GM12891 (cell line): ENCODE measurements at regions not wholly inside any gene's neighbourhood (a gene's known extent, or its start where the extent isn't known, plus 50 kb on each side); places are given as distances from the start of the nearest gene placed in this dataset.

Experiments used
- DNase-seq: peaks from one replicate; pipeline ENCODE4 v3.0.0; 2011; ENCODE audit warnings: low spot score; ENCODE audit not compliant: insufficient read length
- FAIRE-seq: peaks from 2 replicates; lab custom pipeline; 2011; peaks lifted over from hg19 to GRCh38; lab: Jason Lieb, UNC
- PAX5 ChIP-seq: IDR thresholded peaks from 2 replicates; pipeline ENCODE4 v1.6.1; 2011; ENCODE audit warnings: low read length, moderate library complexity, mild to moderate bottlenecking; ENCODE audit not compliant: insufficient read depth, severe bottlenecking
- POLR2A ChIP-seq: IDR thresholded peaks from 2 replicates; pipeline ENCODE4 v1.6.1; 2011; ENCODE audit warnings: low read depth, low read length, control low read depth
- POLR2AphosphoS5 ChIP-seq: IDR thresholded peaks from 2 replicates; pipeline ENCODE4 v1.6.1; 2011; ENCODE audit warnings: low read depth, low read length, control low read depth
- POU2F2 ChIP-seq: IDR thresholded peaks from 2 replicates; pipeline ENCODE4 v1.6.1; 2011; ENCODE audit warnings: low read depth, mild to moderate bottlenecking, control low read depth, low read length, moderate library complexity
- SPI1 ChIP-seq: IDR thresholded peaks from 2 replicates; pipeline ENCODE4 v1.6.1; 2011; ENCODE audit warnings: low read depth, low read length, control low read depth
- TAF1 ChIP-seq: IDR thresholded peaks from 2 replicates; pipeline ENCODE4 v1.6.1; 2011; ENCODE audit warnings: low read depth, low read length, control low read depth

DNA sequence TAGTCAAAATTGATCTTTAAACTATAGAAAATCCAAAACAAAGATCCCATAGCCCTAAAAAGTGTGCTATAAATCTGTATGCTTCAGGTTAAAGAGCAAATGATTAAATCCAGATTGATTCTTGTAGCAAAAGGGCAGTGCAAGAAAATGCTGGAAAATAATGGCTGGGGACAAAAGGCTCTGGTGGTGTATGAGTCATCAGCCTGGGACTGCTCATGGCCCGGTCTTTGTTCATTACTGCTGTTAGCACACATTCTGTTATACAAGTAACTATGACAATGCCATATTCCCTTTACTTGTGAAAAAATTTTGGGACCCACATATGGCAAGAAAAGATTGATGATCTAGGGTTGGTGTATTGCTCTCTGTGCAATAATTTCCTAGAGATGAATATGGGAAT, 89.1 kb downstream of the RWDD3 start:
- DNase-seq (no peak), FAIRE-seq (no peak)
- TF ChIP-seq PAX5 (no peak), POLR2AphosphoS5 (no peak), POU2F2 (no peak), POLR2A (no peak), TAF1 (no peak), SPI1 (no peak)

DNA sequence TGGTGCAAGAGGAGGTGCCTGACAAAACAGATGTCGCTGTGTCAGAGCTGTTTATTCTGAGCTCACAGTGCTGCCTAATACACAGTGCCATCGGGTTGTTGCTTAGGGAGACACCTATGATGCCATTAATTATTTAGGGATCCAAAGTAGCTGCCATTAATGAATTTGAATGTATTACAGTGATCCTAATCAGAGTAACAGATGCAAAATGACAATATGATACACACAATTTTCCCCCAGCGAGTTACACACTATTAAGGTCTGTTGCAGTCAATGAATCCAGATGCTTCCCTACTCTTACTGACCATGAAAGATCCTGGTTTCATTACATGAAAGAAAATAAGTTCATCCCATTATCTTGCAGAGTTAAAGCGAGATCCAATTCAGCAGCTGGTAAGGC, 91.3 kb downstream of the RWDD3 start:
- DNase-seq (no peak), FAIRE-seq (no peak)
- TF ChIP-seq PAX5 (no peak), TAF1 (no peak), POLR2AphosphoS5 (no peak), SPI1 (no peak), POU2F2 (no peak), POLR2A (no peak)

DNA sequence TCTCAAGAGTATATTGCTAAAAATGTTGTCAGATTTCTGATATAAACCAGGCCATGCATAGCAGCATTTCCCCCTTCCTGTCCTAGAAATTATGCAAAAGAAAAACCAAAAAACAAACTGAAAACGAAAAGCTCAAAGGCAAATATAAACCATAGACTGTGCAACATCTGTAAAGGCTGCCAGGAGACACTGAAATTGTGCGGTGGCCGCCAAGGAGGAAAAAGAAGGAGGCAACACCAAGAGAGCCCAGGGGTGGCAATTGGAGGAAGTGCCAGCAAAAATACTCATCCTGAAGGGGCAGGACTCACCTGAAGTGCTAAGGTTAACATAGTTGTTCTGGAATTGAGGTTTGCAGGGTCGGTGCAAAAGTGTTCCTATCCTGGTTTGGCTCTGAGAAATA, 92.0 kb downstream of the RWDD3 start:
- no peak for DNase-seq
- TF ChIP-seq SPI1 = no peak
- no peak for TF ChIP-seq POLR2A
- TF ChIP-seq POLR2AphosphoS5 = no peak
- TF ChIP-seq TAF1 = no peak
- TF ChIP-seq PAX5 = no peak
- no peak for TF ChIP-seq POU2F2
- FAIRE-seq = no peak

DNA sequence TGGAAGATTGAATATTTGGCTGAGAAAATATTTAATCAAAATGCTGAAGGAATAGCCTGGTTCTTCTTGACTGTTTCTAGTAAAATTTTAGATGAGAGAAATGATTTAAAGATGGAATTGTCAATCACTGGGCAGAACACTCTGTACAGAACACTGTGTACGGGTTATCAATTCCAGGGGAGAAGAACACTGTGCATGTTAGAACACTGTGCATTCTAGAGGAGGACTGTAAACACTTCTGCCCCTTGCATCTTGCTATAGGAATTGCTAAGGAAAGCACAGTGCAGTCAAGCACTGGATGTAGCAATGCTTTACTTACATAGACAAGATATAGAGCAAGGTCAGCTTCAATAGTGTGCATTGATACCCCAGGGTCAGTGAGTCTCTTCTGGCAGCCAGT, 98.7 kb downstream of the RWDD3 start:
- TF ChIP-seq POLR2AphosphoS5 (no peak), TAF1 (no peak)
- DNase-seq = no peak
- no peak for FAIRE-seq

DNA sequence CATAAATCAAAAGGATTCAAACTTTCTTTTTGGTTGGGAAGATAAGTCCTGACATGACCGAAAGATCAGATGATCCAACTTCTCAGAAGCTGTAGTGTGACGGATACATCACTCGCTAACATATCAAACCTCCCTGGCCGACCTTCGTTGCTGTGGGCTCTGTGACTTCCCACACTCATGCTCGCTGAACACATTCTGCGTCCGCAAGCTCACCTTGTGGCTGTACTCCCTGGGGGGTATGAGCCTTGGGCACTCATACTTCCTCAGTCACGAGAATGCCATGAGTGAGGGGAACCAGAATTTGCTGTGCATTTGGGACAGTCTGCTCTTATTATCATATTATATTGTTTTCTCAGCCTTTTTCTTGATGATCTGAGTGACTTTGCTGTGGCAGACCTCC, 105.4 kb downstream of the RWDD3 start:
- TF ChIP-seq POU2F2 = no peak
- no peak for TF ChIP-seq TAF1
- TF ChIP-seq SPI1 = no peak
- no peak for TF ChIP-seq POLR2A
- TF ChIP-seq POLR2AphosphoS5 = no peak
- no peak for TF ChIP-seq PAX5
- DNase-seq (no peak), FAIRE-seq (no peak)

DNA sequence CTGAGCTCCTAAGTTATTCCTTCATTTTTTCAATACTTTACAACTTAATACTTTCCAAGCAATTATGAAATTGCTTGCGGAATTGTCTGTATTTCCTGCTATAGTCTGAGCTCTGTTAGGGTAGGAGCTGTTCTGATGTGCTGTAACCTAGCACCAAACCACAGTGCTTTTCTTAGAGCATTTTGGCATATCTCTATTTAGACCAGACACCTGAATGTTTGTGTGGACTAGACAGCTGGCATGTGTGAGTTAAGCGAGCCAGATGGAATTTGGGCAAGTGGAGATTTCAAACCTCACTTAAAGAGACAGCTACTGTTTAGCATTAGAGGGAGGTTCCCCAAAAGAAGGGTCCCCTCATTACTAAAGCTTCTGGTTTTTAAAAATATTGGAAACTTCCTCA, 106.1 kb downstream of the RWDD3 start:
- FAIRE-seq (no peak), DNase-seq (no peak)
- TF ChIP-seq POLR2AphosphoS5 (no peak), POLR2A (no peak), PAX5 (no peak), POU2F2 (no peak), TAF1 (no peak), SPI1 (no peak)

DNA sequence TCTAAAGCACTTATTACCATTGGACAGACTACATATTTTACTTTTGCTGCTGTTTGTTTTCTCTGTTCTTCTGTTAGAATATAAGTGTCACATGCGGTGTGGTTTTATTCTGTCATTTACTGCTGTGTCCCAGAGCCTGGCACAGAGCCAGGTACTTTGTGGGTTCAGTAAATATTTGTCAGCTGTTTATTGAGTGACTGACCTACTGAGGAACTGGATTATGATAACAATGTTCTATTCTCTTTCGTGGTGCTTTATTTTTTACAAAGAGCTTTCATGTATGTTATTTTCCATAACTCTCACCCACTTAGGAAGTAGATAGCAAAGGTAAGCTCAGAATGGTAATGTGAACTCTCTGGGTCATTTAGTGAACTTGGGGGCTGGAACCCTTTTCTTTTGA, 118.8 kb downstream of the RWDD3 start:
- DNase-seq (no peak), FAIRE-seq (no peak)
- no peak for TF ChIP-seq POLR2A
- TF ChIP-seq PAX5 = no peak
- no peak for TF ChIP-seq TAF1
- TF ChIP-seq POLR2AphosphoS5 = no peak
- TF ChIP-seq POU2F2 = no peak
- no peak for TF ChIP-seq SPI1

DNA sequence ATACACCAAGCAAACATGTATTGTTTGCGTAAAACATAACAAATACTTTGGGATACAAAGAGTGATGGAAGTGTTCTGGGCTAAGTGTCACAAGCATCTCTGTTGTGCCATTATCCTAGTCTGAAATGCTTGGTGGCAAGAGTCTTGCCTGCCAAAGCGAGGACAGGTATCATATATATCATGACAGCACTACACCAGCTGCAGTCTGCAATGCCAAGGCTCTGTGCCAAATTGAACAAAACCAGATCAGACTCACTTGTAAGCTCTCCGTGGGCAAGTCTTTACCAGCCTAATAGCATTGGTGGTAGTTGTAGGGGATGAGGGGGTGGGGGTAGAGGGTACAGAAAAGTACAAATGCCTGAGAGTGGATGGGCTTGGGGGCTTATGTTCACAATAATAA, 119.2 kb downstream of the RWDD3 start:
- DNase-seq (no peak), FAIRE-seq (no peak)
- TF ChIP-seq POLR2AphosphoS5 = no peak
- no peak for TF ChIP-seq PAX5
- TF ChIP-seq POLR2A = no peak
- TF ChIP-seq TAF1 = no peak
- TF ChIP-seq SPI1 = no peak
- no peak for TF ChIP-seq POU2F2

DNA sequence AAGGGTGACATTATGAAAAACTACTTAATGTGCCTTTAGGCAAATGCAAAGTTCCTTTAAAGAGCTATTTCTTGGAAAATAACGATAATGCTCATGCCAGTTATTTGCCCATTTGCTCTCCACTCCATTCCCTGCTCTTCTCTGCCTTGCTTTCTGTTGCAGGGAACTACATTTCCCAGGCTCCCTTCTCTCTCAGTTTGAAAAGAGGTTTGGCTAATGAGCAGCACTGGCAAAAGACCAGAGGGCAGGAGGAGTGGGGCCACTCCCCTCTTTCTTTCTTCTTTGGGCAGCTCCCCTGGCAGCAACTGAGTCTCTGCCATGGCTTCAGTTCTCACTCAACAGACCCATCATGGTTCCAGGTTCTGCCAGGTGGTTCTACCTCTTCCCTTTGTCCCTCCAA, 130.5 kb downstream of the RWDD3 start:
- no peak for DNase-seq
- FAIRE-seq = no peak
- no peak for TF ChIP-seq POU2F2
- TF ChIP-seq POLR2A = no peak
- TF ChIP-seq TAF1 = no peak
- TF ChIP-seq POLR2AphosphoS5 = no peak
- no peak for TF ChIP-seq SPI1
- no peak for TF ChIP-seq PAX5

DNA sequence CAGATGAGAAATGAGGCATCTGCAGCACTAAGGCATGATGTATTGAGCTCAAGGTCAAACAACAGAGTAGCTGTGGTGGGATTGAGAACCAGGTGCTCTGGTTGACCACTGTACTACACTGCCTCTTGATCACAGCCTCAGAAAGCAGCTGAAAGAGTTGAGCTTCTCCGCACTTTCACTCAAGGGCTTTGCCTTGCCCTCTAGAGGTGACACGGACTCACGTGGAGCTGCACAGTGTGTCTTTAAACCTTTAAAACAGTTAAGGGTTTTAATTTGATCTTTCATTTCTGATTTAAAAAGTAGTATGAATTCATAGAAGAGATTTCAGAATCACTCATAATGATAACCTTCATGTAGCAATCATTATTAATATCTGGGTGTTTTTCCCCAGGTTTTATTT, 132.5 kb downstream of the RWDD3 start:
- DNase-seq (no peak), FAIRE-seq (no peak)
- no peak for TF ChIP-seq POLR2A
- TF ChIP-seq PAX5 = no peak
- no peak for TF ChIP-seq SPI1
- TF ChIP-seq POLR2AphosphoS5 = no peak
- no peak for TF ChIP-seq TAF1
- no peak for TF ChIP-seq POU2F2
